ENCODE measurements at regions not wholly inside any gene's neighbourhood (a gene's known extent, or its start where the extent isn't known, plus 50 kb on each side); places are given as distances from the start of the nearest gene placed in this dataset.

- TF ChIP-seq, protein P1, sequence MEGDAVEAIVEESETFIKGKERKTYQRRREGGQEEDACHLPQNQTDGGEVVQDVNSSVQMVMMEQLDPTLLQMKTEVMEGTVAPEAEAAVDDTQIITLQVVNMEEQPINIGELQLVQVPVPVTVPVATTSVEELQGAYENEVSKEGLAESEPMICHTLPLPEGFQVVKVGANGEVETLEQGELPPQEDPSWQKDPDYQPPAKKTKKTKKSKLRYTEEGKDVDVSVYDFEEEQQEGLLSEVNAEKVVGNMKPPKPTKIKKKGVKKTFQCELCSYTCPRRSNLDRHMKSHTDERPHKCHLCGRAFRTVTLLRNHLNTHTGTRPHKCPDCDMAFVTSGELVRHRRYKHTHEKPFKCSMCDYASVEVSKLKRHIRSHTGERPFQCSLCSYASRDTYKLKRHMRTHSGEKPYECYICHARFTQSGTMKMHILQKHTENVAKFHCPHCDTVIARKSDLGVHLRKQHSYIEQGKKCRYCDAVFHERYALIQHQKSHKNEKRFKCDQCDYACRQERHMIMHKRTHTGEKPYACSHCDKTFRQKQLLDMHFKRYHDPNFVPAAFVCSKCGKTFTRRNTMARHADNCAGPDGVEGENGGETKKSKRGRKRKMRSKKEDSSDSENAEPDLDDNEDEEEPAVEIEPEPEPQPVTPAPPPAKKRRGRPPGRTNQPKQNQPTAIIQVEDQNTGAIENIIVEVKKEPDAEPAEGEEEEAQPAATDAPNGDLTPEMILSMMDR (IDR thresholded peaks at IDR 0.05; ENCODE audit: low read depth, low read length, poor library complexity, severe bottlenecking) = no peak
- no peak for TF ChIP-seq EZH2phosphoT487 (IDR thresholded peaks at IDR 0.05; ENCODE audit: borderline replicate concordance, low read length)
These were observed 69.3 kb upstream of the FN1 start for GRCh38 chr2:215505044-215505786.

All from DOHH2 (cell line).